Left forelimb (tissue), 1 donor: ENCODE measurements at regions not wholly inside any gene's neighbourhood (a gene's known extent, or its start where the extent isn't known, plus 50 kb on each side); places are given as distances from the start of the nearest gene placed in this dataset.

Experiments
- DNase-seq: peaks from one replicate; pipeline ENCODE4 v3.0.0-alpha.2; 2018; ENCODE audit warnings: low spot score

GRCh38 chr12:39047539-39048262 lies 142.3 kb upstream of the CPNE8 start:
- no peak for DNase-seq

- DNase-seq: no peak
These were observed 139.4 kb upstream of the CPNE8 start for GRCh38 chr12:39044754-39045153.

- no peak for DNase-seq
These were observed 138.0 kb upstream of the CPNE8 start for GRCh38 chr12:39043424-39043822.

- DNase-seq: no peak
These were observed 134.9 kb upstream of the CPNE8 start for GRCh38 chr12:39040275-39040674.

GRCh38 chr12:39037115-39037514 lies 131.7 kb upstream of the CPNE8 start:
- DNase-seq: no peak

- DNase-seq: no peak
These were observed 130.7 kb upstream of the CPNE8 start for GRCh38 chr12:39036105-39036504.

GRCh38 chr12:39033782-39034181 lies 128.4 kb upstream of the CPNE8 start:
- DNase-seq: no peak

- DNase-seq: no peak
These were observed 127.1 kb upstream of the CPNE8 start for GRCh38 chr12:39032448-39032847.

GRCh38 chr12:39032034-39032433 lies 126.6 kb upstream of the CPNE8 start:
- no peak for DNase-seq

GRCh38 chr12:39028382-39028781 lies 123.0 kb upstream of the CPNE8 start:
- no peak for DNase-seq

- DNase-seq: no peak
These were observed 107.5 kb upstream of the CPNE8 start for GRCh38 chr12:39012870-39013269.

- no peak for DNase-seq
These were observed 105.8 kb upstream of the CPNE8 start for GRCh38 chr12:39011166-39011565.

- DNase-seq: no peak
These were observed 105.0 kb upstream of the CPNE8 start for GRCh38 chr12:39010406-39010805.

GRCh38 chr12:39007619-39008018 lies 102.2 kb upstream of the CPNE8 start:
- no peak for DNase-seq

- DNase-seq: no peak
These were observed 100.9 kb upstream of the CPNE8 start for GRCh38 chr12:39006286-39006685.

GRCh38 chr12:39005671-39006070 lies 100.3 kb upstream of the CPNE8 start:
- no peak for DNase-seq

- no peak for DNase-seq
These were observed 98.3 kb upstream of the CPNE8 start for GRCh38 chr12:39003541-39004155.

- no peak for DNase-seq
These were observed 95.0 kb upstream of the CPNE8 start for GRCh38 chr12:39000370-39000769.

GRCh38 chr12:38998887-38999482 lies 93.6 kb upstream of the CPNE8 start:
- no peak for DNase-seq

GRCh38 chr12:38995249-38995648 lies 89.9 kb upstream of the CPNE8 start:
- DNase-seq: no peak

- DNase-seq: no peak
These were observed 80.6 kb upstream of the CPNE8 start for GRCh38 chr12:38985961-38986360.

GRCh38 chr12:38984388-38984787 lies 79.0 kb upstream of the CPNE8 start:
- DNase-seq: no peak

GRCh38 chr12:38983117-38983571 lies 77.8 kb upstream of the CPNE8 start:
- no peak for DNase-seq
